ENCODE measurements at regions not wholly inside any gene's neighbourhood (a gene's known extent, or its start where the extent isn't known, plus 50 kb on each side); places are given as distances from the start of the nearest gene placed in this dataset.
A peak's percentile ranks its signal among the peaks of the same experiment; 100 is the strongest.

DNA sequence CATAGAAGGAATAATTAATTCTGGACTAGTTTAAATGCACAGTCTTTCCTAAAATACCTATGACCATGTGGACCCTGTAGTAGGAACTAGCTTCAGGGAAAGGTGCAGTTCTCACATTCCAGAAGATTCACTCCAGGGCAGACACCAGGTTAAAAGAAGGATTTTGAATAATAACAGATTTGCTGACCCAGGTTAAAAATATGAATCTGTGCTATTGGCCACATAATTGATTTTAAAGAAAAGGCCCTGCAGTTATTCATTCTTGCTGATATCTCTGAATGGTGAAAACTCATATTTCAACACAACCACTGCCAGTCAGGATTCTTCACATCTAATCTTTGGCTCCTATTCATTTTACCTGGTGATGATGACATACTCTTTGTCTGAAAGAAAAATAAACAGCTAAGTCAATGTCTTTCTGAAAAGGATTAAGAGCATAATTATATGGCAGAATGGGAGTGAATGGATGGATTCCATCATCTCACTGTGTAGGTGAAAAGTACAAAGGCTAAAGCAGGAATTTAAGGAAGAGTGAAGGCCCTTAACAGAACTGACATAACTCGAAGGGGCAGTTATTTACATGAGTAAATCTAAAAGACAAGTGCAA, 432.8 kb downstream of the PDGFC start:
- no peak for DNase-seq

DNA sequence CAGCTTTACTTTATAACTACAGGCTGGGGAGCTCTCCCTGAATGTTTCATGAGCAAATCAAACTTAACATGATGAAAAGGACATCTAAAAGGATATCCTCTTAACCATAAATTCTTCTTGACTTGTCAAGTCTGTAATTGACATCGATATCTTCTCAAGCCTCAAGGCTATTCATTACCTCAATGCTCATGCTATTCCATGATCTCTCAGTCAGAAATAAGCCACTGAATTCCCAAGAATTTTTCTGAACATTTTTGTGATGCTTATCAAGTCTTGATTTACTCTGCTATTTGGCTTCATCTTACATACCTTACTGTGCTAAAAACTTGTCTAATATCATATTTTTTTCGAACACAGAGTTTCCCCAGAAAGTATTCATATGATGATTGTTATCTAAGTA, 433.4 kb downstream of the PDGFC start:
- no peak for DNase-seq

DNA sequence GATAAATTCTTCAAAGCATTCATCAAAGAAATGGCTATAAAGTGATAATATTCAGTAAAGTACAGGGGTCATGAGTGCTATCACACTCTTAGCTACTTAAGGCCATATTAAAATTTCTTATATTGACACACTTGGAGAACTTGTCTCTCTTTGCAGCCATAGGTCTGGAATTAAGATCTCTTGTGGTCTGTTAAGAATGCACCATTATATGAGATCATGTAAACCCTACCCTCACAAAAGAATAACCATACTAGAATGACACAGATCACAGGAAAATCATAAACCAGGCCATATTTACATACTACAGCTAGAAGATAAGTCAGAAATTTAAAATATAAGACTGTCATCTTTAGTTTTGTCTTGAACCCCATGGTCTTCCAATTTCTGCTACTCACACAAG, 434.3 kb downstream of the PDGFC start:
- no peak for DNase-seq

DNA sequence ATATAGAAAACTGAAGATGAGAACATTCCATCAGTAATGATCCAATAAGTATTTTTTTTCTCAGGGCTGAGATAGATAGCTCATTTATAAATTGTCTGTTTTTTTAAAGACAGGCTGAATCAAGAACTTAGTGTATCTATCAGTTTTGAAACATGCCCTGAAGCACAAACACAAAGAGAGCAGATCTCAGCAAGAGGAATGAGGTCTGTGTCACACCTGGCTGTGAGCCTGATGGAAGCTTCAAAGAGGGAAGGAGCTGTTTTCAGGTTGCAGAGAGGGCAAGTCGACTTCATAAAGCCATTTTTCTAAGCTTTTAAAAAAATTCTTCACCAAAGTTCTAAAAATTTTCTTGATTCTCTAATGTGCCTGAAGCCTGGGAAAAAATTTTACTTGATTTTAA, 434.9 kb downstream of the PDGFC start:
- no peak for DNase-seq

DNA sequence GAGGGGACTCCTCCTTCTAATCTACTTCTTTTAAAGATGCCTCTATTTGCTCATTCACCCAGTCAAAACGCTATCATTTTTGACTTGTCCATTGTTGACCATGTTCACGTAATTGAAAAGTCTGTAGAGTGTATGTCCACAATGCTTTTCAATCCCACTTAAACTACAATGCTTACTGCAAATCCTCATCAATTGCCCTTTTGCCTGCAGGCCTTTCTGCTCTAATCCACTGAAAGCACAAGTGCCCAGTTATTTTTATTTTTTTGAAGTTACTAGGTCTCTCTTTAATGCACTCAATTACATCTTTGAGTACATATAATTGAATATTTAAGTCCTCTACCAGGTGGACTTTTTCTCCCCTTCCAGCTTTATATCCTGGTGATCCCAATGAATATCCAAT, 437.4 kb downstream of the PDGFC start:
- DNase-seq: no peak

DNA sequence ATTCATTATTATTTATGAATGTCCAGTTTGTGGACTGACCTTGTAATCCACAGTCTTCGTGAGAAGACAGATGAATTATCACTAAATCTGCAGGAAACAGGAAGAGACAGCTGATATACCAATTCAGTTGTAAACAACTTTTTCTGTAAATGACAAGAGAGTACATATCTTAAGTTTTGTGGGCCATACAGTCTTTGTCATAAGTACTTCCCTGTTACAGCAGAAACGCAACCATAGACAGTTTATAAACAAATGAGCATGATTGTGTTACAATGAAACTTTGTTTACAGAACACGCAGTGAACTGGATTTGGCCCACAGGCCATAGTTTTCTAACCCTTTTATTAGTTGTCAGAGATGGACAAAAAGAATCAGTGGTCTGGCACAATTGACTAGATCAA, 443.4 kb downstream of the PDGFC start:
- peak; percentile 42 for DNase-seq

DNA sequence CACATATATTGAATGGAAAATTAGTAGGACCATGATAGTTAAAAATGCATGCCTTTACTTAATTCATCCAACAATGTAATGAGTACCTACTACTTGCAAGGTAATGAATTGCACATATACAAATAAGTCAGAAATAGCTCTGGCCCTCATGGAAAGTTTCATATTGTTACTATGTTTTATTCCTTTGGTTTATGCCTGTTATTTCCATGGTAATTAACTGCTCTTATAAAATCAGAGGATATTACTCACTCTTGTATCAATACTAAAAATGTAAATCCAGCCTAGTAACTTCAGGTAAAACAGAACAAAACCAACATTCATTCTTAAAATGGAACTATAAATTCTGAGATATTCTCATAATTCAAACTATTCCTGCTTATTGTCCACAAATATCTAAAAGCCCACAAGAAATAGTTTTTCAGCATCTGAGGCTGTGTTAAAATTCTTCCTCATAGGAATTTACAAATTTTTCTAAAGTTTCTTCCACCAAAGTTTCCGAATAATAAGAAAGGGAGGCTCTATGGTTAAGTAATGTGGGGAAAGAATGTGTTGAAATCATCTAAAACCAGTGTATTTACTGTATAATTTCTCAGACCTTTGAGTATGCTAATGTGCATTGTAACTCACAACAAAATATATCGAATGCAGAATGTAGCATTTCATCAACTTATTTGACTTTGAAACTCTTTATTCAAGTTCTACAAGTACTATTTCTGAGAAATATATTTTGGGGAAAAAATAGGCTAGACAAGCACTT, 444.2 kb downstream of the PDGFC start:
- DNase-seq: no peak

DNA sequence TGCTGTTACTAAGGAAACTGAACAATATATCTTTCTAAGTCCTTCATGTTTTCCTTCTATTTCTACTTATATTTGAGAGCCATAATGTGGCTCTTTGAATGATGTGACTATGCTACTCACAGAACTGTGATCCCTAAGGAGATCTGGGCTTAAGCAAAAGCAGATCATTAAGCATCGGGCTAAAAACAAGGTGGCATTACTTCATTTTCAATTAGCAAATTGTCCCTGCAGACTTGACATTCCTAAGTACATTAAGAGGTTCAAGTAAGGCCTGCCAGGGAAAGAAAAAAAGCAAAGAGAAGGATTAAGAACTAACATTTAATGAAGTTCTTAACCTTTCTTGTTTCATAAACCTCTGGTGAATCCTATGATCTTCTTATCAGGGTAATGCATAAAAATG, 447.6 kb downstream of the PDGFC start:
- no peak for DNase-seq

DNA sequence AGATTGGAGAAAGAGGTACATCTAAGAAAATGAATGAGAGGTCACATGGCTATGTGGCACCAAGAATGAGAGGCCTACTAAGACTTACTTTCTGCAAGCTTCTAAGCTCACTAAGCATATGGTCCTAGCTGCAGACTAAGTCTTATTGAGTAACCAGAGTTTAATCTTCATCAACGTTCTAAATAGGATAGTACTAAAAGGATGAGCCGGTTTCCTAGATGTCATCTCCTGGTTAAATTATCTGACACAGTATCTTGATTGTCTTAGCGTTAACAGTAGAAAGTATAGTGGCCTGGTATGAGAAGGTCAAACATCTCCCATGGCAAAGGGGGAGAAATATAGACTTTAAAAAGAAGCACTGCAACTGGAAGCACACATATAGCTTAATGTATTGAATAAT, 448.1 kb downstream of the PDGFC start:
- no peak for DNase-seq

DNA sequence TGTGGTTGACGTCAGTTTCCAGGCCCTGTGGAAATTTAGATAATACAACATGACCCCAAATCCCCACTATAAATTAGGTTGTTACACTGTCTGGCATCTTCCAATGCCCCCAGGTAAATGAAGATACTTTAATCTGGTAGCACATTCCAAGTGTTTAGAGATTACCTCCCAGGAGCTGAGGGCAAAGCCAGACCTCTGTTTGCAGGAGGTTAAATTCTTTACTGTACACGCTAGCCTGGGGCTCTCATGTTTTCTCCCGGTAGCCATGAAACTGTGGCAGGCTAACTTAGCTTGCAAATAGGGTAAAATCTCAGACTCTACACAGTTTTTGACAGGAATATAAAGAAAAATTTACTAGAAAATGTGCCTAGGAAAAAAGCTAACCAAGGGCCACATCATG, 450.0 kb downstream of the PDGFC start:
- DNase-seq: no peak

DNA sequence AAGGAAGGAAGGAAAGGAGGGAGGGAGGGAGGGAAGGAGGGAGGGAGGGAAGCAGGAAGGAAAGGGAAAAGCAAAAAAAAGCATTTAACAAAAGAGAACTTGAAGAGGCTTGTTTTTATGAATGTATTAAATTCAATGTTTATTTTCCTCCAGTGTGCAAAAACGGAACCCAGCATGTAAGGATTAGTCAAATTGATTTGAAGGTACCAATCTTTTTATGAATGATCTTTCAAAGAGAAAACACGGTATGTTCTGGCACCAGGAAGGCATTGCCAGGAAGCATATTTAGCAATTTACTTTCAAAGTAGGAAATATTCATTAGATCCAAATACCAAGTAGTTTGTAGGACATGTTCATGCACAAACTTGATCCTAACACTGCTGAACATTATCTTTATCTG, 453.6 kb downstream of the PDGFC start:
- DNase-seq: no peak

DNA sequence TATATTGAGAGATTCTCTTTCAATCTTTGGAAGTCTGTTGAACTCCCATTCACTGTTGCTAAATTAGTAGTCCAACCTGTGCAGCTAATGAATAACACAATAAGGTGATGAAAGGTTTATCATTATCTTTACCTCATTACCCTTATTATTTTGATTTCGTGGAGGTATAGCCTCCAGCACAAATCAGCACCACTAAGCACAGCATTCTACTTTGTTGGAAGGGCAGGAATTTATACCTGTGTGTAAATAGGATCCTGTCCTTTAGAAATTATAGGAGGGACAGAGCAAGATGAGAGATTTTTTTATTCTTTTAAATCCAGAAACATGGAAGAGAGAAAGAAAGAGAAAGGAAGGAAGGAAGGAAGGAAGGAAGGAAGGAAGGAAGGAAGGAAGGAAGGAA, 454.1 kb downstream of the PDGFC start:
- no peak for DNase-seq

DNA sequence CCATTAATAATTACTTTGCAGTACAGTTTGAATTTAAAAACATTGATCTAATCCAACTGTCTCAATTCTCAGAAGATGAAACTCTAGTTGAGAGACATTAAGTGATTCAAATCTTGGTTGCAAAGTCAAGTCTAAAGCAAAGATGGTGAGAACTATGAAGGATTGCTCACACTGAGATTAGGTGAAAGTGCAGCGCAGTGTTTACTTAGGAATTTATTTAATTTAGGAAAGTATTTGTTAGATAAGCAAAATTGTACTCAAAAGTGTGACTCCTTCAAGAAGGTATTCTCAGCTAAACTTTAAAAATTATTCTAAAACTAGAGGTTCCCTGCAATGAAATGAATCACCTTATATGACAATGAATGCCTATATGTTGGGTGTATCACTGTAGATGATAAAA, 454.9 kb downstream of the PDGFC start:
- no peak for DNase-seq

DNA sequence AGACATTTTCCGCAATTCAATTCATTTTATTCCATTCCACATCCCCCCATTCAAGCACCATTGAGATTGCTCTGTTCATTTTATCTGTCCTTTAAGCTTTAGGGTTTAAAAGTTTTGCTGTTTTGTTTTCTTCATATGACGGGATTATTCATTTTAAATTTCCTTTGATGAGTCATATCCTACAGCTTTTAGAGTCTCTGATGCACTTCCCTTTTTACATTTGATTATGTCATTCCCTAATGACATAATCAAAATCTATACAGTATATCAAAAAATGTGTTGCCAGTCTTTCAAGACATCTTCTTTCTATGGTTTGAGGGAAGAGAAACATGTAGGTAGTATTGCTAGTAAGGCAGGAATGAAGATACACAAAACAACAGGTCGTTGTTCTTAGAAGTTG, 456.3 kb downstream of the PDGFC start:
- DNase-seq: peak; percentile 66

DNA sequence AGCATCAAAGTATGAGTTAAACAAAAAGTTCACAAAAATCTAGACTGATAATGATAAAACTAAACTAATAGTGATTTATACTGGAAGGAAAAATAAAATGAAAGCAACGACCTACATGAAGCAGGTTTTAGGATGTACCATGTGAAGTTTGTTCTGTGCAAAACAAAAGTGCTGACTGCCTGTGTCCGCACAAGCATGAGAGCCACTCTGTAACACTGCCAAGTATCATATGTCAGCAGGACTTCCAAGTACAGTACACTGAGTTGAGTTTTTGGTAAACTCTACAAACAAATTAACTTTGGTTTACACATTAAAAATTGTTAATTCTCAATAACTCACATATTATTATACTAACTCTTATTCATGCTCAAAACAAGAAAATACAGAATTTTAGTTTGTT, 459.0 kb downstream of the PDGFC start:
- DNase-seq: peak; percentile 24

DNA sequence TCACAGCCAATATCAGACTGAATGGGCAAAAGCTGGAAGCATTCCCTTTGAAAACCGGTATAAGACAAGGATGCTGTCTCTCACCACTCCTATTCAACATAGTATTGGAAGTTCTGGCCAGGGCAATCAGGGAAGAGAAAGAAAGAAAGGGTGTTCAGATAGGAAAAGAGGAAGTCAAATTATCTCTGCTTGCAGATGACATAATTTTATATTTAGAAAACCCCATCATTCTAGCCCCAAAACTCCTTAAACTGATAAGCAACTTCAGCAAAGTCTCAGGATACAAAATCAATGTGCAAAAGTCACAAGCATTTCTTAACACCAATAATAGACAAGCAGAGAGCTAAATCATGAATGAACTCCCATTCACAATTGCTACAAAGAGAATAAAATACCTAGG, 461.7 kb downstream of the PDGFC start:
- peak; percentile 90 for DNase-seq

DNA sequence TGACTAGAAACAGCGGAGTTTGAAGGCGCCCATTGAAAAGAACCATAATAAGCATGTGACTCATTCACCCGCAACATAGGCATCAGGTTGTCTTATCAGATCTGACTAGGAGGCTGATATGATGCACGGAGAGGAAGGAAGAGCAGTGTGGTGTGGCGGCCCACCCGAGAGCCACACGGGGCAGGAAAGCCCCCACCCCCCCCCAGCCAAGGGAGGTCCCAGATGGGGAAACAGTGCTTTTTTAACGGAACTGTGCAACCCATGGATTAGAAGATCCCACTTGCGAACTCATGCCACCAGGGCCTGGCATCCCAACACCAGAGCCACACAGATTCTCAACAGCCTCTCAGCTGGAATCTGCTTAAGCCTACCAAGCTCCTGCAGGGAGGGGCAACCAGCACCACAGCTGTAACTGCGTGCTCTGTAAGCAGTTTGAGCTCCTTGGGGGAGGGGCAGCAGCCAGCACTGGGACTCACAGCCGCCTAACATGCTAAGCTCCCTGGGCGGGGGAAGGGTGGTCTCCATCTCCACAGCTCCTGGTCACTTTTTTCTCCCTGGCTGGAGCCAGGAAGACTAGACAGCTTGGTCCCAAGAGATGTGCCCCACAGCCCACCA, 466.2 kb downstream of the PDGFC start:
- DNase-seq: no peak

DNA sequence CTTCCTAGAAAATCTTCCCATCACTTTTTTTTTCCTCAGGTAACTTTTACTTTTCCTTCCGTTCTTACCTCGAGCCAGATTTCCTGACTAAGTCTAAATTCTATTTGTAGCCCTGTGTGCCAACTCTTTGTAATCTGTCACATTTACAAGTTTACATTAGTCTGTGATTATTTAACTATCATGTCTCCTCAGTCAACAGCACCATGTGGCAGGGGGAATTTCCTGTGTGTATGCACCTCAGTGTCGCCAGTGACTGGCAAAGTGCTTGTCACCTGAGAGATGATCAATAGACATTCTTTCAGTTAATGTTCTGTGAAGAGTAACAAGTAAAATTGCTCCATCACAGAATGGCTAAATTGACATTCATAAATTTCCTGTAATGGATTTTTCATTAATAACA, 468.5 kb downstream of the PDGFC start:
- DNase-seq: no peak

DNA sequence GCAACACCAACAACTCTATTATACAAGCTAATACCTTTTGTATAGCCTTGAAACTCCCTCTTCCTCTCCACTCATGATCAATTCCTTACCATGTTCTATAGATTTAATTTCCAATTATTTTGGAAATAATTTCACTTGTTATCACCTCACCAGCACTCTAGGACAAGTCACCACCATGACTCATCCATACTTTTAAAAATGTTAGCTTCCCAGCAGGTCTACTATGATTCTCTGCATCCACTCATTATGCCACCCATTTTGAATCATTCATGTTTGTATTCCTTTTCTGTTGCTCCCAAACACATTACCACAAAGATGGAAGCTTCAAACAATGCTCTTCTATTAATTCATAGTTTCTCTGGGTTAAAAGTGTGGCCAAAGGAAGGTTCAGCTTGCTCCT, 469.6 kb downstream of the PDGFC start:
- DNase-seq: no peak

DNA sequence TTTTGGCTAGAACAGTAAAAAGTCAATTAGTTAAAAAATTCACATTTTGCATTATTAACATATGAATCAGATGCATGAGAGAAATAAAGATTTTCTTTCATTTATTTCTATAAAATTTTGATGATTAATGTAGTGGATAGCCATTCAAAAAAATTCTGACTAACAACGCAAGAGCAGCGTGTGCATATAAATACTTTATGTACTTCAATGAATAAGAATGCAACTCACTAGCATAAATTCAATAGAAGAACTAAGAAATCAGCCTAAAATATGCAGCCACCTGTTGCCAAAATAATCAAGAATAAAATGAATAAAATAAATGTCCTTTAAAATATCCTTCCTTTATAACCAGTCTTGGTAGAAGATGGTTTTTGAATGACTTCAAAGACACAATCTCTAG, 471.9 kb downstream of the PDGFC start:
- no peak for DNase-seq

DNA sequence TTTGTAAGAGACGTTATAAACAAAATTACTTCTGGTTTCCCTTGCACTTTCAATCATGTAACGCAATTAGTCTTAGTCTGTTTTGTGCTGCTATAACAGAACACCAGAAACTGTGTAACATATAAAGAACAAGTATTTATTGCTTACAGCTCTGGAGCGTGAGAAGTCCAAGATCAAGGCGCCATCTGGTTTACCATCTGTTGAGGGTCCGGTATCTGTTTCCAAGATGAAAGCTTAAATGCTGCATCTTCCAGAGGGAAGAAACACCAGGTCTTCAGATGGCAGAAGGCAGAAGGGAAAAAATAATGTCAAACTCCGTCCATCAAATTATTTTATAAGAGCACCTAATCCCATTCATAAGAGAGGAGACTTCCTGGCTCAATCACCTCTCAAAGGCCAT, 474.1 kb downstream of the PDGFC start:
- DNase-seq: no peak

DNA sequence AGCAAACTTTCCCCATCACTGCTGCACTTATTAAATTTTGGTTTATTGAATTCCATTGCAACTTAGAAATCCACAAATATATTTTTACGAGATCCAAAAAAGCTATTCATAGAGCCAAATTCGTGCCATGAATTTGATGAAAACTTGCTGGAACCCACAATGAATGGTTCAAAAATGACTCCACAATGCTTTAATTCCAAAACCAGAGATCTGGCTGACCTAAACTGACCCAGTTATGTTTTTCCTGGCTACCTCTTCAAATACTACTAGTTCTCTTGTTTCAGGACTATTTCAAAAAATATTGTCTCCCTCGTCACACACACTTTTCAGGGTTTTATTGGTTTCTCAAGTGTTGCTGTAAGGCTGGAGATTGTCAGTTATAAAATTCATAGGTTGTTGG, 474.8 kb downstream of the PDGFC start:
- DNase-seq: no peak

DNA sequence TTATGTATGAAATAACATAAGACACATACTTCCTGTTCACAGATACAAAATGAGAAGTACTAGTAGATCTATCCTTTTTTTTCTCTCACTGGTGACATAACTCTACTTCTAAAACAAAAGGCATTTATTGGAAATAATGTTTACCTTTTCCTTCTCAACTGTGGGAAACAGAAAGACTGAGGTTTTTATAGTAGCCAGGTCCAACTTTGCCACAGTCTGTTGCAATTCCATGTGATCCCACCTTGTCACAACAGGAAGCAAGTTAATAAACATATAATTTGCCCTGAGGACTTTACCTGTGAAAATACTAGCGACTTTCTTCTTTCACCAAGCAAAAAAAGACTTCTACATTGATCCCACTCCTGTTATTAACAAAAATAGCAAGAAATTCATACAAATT, 475.8 kb downstream of the PDGFC start:
- DNase-seq: no peak

DNA sequence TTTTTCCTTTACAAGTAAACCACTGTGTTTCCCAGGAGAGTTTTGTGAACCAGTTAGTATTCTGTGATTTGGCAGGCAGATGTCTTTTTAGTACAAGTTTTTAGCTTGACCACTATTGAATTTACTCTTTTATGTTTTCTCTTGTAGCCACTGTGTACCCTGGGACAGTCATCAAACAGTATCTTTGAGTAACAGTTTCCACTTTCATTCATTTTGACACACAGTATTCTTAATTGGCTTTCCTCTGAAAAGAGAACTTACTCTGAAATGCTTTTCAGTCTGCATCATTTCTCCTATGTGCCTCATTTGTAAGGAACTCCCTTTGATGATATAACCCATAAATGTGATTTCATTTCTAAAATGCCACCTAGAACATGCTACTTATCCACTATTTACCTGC, 476.5 kb downstream of the PDGFC start:
- DNase-seq: no peak

DNA sequence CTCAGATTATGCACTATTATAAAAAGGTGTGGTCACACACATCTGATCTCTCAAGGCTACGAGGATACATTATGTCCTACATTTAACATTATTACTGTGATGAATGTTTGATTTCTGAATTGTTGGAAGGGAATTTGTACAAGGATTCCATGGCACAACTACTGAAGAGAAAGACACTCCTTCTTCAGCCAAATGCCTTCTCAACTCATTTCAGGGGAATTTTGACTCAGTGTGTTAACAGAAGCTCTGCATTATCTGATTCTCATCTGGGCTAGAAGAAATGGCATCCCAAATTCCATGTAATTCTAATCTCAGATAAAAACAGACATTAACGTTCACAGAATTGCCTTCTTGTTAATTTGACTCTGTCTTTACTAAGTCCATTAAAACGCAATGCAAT, 477.7 kb downstream of the PDGFC start:
- no peak for DNase-seq

Data from OCI-M1 (cell line).